ENCODE measurements at regions not wholly inside any gene's neighbourhood (a gene's known extent, or its start where the extent isn't known, plus 50 kb on each side); places are given as distances from the start of the nearest gene placed in this dataset.

GRCh38 chr2:172358691-172359556 is 68.5 kb upstream of the ITGA6 start:
- no peak for DNase-seq (ENCODE audit: low spot score)
- no peak for FAIRE-seq

GRCh38 chr2:172361360-172361759 is 66.0 kb upstream of the ITGA6 start:
- DNase-seq (ENCODE audit: low spot score) (no peak), FAIRE-seq (no peak)

- no peak for DNase-seq (ENCODE audit: low spot score)
- no peak for FAIRE-seq
Observed at GRCh38 chr2:172361840-172362239, 65.5 kb upstream of the ITGA6 start.

GRCh38 chr2:172364261-172364660 is 63.1 kb upstream of the ITGA6 start:
- FAIRE-seq = no peak
- DNase-seq (ENCODE audit: low spot score) = no peak

- DNase-seq (ENCODE audit: low spot score) (no peak), FAIRE-seq (no peak)
Observed at GRCh38 chr2:172366596-172367150, 60.7 kb upstream of the ITGA6 start.

GRCh38 chr2:172370821-172371455 is 56.4 kb upstream of the ITGA6 start:
- DNase-seq (ENCODE audit: low spot score) = no peak
- FAIRE-seq = no peak

GRCh38 chr2:172372436-172372835 is 55.0 kb upstream of the ITGA6 start:
- DNase-seq (ENCODE audit: low spot score) (no peak), FAIRE-seq (no peak)

GRCh38 chr2:172373076-172373475 is 54.3 kb upstream of the ITGA6 start:
- FAIRE-seq (no peak), DNase-seq (ENCODE audit: low spot score) (no peak)

GRCh38 chr2:172373766-172374165 is 53.6 kb upstream of the ITGA6 start:
- FAIRE-seq (no peak), DNase-seq (ENCODE audit: low spot score) (no peak)

GRCh38 chr2:172374318-172375240 is 52.8 kb upstream of the ITGA6 start:
- DNase-seq (ENCODE audit: low spot score) (no peak), FAIRE-seq (no peak)

GRCh38 chr2:172375251-172375650 is 52.1 kb upstream of the ITGA6 start:
- DNase-seq (ENCODE audit: low spot score) = no peak

GRCh38 chr2:172376016-172376415 is 51.4 kb upstream of the ITGA6 start:
- FAIRE-seq = no peak
- no peak for DNase-seq (ENCODE audit: low spot score)

More at GRCh38 chr2:172375251-172375650, 52.1 kb upstream of the ITGA6 start:
- FAIRE-seq = no peak

GRCh38 chr2:172376505-172377125 is 50.8 kb upstream of the ITGA6 start:
- FAIRE-seq = no peak
- DNase-seq (ENCODE audit: low spot score) = no peak

- DNase-seq (ENCODE audit: low spot score) = peak; percentile 33
- FAIRE-seq = no peak
Observed at GRCh38 chr2:172377408-172377807, 50.0 kb upstream of the ITGA6 start.
